ENCODE measurements at regions not wholly inside any gene's neighbourhood (a gene's known extent, or its start where the extent isn't known, plus 50 kb on each side); places are given as distances from the start of the nearest gene placed in this dataset.

- TF ChIP-seq RARA (CRISPR knock-in tag; IDR thresholded peaks at IDR 0.05) (no peak), ZNF670 (CRISPR knock-in tag; IDR thresholded peaks at IDR 0.05; ENCODE audit: borderline replicate concordance) (no peak), ZNF569 (CRISPR knock-in tag; IDR thresholded peaks at IDR 0.05; ENCODE audit: borderline replicate concordance) (no peak), ZNF740 (CRISPR knock-in tag; IDR thresholded peaks at IDR 0.05) (no peak), ZEB1 (IDR thresholded peaks at IDR 0.05; ENCODE audit: insufficient replicate concordance, low read depth) (no peak), PBX3 (CRISPR knock-in tag; IDR thresholded peaks at IDR 0.05; ENCODE audit: borderline replicate concordance) (no peak)
Measured at GRCh38 chrX:104445591-104445990, 120.4 kb upstream of the IL1RAPL2 start (continued).

- BruUV-seq (replicated peaks), result no TSS peak
- ATAC-seq (no peak), FAIRE-seq (no peak), DNase-seq (ENCODE audit: low spot score) (no peak)
- ChIA-PET POLR2A (no interaction called here), CTCF (ENCODE audit: low intra/inter-chr PET ratio, low total read pairs) (no interaction called here)
- no peaks in the 10 kb centered on the region; a peak in 1 of 5 replicates for H3K27me3 ChIP-seq (ENCODE audit: control insufficient read depth in 1 of 2, insufficient read depth in 2 of 2, low read length in 2 of 2)
- WGBS (ENCODE audit: low lambda C conversion rate), result 42% methylated on average over 1 of the region's 7 CpGs
- intact Hi-C loops (cut with micrococcal nuclease; ENCODE audit: unreplicated experiment), result no loop called here
- H3K9ac ChIP-seq (ENCODE audit: insufficient read depth, low read depth, low read length), result no peak overlapping the region
- no peaks in the 10 kb centered on the region for H3K79me2 ChIP-seq (ENCODE audit: insufficient read depth, low read length)
- no peaks in the 10 kb centered on the region for H3K9me3 ChIP-seq (ENCODE audit: low read length)
- H3K4me1 ChIP-seq (ENCODE audit: insufficient read depth, low read length), result no peaks in the 10 kb centered on the region
- H4K20me1 ChIP-seq (ENCODE audit: insufficient read depth, low read length), result no peaks in the 10 kb centered on the region
- H3K36me3 ChIP-seq (replicated peaks in 1 of 2; ENCODE audit: control insufficient read depth in 1 of 2, insufficient read depth in 2 of 2, low read length in 2 of 2), result no peaks in the 10 kb centered on the region
- H3K27ac ChIP-seq (ENCODE audit: extremely low read length, insufficient read depth, low read length), result no peak overlapping the region
- no peak overlapping the region for H3K4me2 ChIP-seq (ENCODE audit: low read depth, low read length)
- H3K4me3 ChIP-seq (replicated peaks in 1 of 3; ENCODE audit: insufficient read depth in 1 of 3, low read depth in 2 of 3, low read length in 3 of 3), result no peak overlapping the region
- no peak overlapping the region for H2AFZ ChIP-seq (ENCODE audit: low read length)
- in situ Hi-C loops (cut with HindIII; ENCODE audit: extremely low pct_ligation_motif_present, low pct_unique_long_range_greater_than_20kb), result no loop called here
- TF ChIP-seq RERE (CRISPR knock-in tag; IDR thresholded peaks at IDR 0.05; ENCODE audit: low read depth), result no peak
- no peak for TF ChIP-seq NFE2 (CRISPR knock-in tag; IDR thresholded peaks at IDR 0.05)
- TF ChIP-seq MAFG (CRISPR knock-in tag; IDR thresholded peaks at IDR 0.05), result no peak
- no peak for TF ChIP-seq HDAC2 (CRISPR knock-in tag; IDR thresholded peaks at IDR 0.05)
- TF ChIP-seq ZNF10 (CRISPR knock-in tag; IDR thresholded peaks at IDR 0.05; ENCODE audit: borderline replicate concordance, low read depth), result no peak
- TF ChIP-seq HMGXB3 (CRISPR knock-in tag; IDR thresholded peaks at IDR 0.05; ENCODE audit: borderline replicate concordance), result no peak
- no peak for TF ChIP-seq GPN1 (CRISPR knock-in tag; IDR thresholded peaks at IDR 0.05; ENCODE audit: borderline replicate concordance)
Measured at GRCh38 chrX:104435249-104435648, 130.8 kb upstream of the IL1RAPL2 start.
